G401.6 (cell line): ENCODE measurements at regions not wholly inside any gene's neighbourhood (a gene's known extent, or its start where the extent isn't known, plus 50 kb on each side); places are given as distances from the start of the nearest gene placed in this dataset.
"Not testable (repeated sequence)": the region's sequence is repeated elsewhere in the genome, so short reads cannot be mapped to it uniquely, and the experiment has no call there.

Experiments
- FAIRE-seq: peaks from 2 replicates; lab custom pipeline; 2012; peaks lifted over from hg19 to GRCh38; lab: Jason Lieb, UNC

DNA sequence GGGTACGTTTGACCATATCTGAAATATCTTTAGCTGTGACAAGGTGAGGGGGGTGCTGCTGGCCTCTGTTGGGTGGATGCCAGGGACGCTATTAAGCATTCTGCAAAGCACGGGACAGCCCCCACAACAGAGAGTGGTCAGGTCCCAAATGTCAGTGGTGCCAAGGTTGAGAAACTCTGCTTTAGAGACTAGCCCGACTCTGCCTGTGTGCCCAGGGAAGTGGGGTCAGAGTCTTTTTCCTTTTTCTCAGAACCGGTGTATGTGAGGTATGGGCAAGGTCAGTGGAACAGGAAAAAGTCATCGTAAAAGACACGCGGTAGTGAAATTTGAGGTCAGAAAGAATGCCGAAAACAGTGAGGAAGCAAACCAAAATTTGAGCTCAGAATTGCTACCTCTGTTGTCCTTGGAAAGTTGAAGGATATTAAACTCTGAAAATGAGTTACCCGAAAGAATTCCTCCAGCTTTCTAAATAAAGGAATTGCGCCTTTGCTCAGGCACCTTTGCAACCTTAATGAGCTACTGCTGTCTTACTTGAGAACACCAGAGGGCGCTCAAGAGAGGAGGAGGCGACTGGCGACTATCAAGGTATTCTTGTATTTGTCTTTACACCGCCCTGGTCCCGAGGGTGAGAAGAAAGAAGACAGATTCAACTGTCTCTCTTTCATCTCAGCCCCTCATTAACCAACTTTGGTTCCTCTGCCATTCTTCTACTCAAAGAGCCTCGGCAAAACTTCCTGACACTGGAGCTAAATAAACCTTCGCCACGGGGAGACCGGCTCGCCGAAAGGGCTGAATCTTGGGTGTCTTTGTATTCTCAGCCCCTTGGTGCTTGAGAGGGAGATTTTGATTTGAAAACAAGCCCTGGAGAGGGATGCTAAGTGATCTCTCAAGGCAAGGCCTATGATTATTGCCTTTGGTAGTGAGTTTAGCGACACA, 85.4 kb upstream of the OLIG2 start:
- FAIRE-seq: peak; percentile 11

DNA sequence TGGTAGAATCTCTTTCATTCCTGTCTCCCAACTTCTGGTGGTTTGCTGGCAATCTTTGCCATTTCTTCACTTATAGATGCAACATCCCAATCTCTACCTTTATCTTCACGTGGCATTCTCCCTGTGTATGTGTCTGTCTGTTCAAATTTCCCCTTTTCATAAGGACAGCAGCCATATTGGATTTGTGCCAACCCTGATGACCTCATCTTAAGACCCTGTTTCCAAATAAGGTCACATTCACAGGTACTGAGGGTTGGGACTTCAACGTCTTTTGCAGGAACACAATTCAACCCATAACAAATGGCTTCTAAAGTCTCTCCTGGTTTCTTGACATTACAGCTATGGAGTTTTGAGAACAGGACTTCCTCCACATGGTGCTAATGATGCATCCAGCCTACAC, 84.5 kb upstream of the OLIG2 start:
- no peak for FAIRE-seq

DNA sequence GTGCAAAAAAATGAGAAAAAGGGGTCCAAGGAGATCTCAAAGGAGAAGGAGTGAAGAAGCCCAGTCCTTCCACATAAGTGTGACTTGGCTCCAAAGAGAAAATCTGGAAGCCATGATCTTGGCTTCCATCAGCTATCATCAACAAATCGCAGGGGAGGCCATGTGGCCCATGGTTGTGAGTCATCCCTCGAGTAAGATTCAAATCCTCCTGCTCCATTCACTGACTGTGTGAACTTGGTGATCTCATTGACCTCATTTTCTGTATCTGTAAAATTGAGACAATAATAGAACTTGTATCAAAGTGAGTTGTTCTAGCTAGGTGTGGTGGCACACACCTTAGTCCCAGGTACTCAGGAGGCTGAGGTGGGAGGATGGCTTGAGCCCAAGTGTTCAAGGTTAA, 79.1 kb upstream of the OLIG2 start:
- FAIRE-seq: no peak

DNA sequence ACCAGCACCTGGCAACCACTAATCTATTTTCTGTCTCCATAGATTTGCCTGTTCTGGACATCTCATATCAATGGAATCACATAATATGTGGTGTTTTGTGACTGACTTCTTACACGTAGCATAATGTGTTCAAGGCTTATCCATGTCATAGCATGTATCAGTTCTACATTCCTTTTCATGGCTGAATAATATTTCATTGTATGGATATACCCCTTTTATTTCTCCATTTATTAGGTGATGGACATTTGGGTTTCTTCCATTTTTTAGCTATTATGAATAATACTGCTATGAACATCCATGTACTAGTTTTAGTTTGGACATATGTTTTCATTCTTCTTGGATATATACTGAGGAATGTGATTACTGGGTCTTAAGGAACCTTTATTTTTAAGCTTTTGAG, 78.0 kb upstream of the OLIG2 start:
- FAIRE-seq: no peak

GRCh38 chr21:32949701-32950100, 76.0 kb upstream of the OLIG2 start:
- FAIRE-seq: no peak

DNA sequence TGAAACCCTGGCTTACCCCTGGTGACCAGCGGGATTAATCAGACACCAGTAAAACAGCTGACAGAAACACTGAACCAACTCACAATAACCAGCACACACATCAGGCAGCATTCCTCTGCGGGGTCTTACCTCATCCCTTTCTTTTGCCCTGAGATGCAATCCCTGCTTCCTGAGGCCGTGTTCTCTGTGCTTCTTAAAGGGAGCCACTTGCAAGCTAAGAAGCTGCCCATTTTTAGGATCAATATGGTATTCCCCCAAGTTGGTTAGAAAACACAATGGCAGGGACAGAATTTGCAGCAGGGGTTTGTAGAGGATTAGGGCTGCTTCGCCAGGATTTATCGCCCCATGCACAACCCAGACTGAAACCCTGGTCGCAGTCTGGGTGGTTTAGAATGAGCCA, 74.7 kb upstream of the OLIG2 start:
- FAIRE-seq: no peak

DNA sequence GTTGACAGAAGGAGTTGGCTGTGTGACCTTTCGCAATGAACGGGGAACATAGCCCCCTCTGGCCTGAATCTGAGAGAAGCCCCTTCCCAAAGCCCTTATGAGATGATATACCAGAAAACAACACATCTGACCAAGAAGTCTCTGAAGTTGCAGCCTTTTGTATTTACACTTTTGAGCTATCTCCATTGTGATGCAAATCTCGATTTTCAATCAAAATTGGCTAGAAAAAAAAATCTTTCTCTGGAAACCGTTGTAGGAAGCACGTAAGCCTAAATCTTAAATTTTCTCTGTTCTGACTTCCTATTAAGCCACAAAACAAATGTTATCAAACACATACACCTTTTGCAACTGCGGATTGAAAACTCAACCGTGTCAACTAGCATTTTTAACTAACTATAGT, 71.4 kb upstream of the OLIG2 start:
- no peak for FAIRE-seq

GRCh38 chr21:32955311-32956060, 70.2 kb upstream of the OLIG2 start:
- FAIRE-seq: no peak

GRCh38 chr21:32956061-32956656, 69.6 kb upstream of the OLIG2 start:
- no peak for FAIRE-seq

DNA sequence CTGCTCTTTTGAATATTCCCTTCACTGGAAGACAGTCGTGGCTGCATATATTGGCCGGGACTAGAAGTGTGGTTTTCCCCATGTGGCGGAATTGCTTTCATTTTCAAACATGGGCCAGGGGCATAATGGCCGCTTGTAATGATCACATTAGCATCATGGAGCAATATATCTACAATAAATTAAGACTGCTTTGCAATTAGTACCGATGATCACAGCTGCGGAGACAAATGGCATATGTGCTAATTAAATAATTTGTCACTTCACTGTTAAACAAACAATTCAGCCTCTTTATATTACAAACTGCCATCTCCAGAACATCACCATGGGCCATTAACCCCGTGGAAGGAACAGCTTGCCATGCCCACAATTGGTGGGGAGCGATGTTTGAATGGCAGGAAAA, 68.2 kb upstream of the OLIG2 start:
- no peak for FAIRE-seq

GRCh38 chr21:32958288-32959002, 67.3 kb upstream of the OLIG2 start:
- no peak for FAIRE-seq

DNA sequence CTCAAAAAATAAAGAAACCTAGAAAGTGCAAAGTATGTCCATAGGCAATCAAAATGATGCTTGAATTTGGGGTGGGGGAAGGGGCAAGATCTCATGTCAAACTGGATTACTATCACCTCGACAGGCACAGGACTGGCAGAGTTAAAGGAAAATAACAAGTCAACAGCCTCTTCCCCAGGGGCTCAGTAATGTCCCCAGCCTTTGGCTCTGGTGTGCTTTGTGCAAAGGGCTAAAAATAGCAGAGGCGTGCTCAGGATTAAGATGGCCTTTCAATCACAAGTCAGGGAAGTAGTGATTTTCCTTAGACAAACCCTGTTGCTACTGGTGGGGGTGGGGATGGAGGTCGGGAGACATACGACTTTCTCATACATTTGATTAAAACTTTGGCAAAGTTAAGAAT, 63.5 kb upstream of the OLIG2 start:
- no peak for FAIRE-seq

DNA sequence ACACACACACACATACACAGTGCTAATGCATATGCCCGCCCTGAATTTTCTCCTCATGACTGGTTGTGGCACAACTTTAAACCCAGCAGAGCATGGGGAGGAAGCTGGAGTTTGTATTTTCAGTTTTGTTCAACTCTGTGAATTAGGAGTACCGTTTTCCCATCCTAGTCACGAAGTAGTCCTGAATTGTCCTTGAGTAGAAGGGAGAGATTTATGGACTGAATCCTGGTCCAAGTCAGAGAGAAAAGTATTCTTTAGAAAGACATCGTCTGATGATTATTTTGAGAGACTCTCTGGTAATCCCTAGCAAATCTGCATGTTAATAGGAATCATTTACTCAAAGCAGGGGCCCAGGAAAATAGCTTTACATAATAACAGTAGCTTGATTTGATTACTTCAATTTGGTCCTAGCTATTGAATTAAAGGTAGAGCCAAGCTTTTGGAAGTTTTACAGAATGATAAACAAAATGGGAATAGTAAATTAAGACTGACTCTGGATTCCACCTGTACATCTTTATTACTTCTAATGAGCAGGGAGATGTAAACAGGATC, 60.5 kb upstream of the OLIG2 start:
- FAIRE-seq: no peak

GRCh38 chr21:32966120-32966519, 59.6 kb upstream of the OLIG2 start:
- FAIRE-seq: no peak

DNA sequence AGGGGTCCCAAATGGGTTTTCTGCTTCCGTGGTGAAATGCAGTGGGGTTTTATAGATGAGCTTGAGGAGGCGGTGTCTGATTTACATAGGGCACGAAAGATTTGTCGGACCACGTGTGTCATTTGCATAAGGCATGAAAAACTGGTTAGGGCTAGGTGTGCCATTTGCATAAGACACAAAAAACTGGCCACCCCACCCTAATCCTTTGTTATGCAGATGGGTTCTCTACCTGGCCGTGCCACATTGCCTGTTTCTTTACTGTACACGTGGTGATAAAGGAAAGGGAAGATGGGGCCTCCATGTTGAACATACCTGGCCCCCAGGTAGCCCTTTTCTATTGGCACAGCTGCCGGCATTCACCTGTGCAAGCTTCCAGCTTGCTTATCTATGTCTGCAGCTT, 57.6 kb upstream of the OLIG2 start:
- FAIRE-seq: not testable (repeated sequence)

- FAIRE-seq: no peak
Observed at GRCh38 chr21:32974653-32975052, 51.1 kb upstream of the OLIG2 start.

- FAIRE-seq: no peak
Observed at GRCh38 chr21:32975811-32976431, 49.8 kb upstream of the OLIG2 start.
